Stimulated activated naive CD8-positive, alpha-beta T cell treated with anti-CD3 and anti-CD28 coated beads, Interleukin-15, amount 100 ng/mL, for 72 hours (primary cell): ENCODE measurements at regions not wholly inside any gene's neighbourhood (a gene's known extent, or its start where the extent isn't known, plus 50 kb on each side); places are given as distances from the start of the nearest gene placed in this dataset.

Experiments
- ATAC-seq: fragments of 150-1000 bp; cut with Tn5 transposase; 2 replicates; pipeline ENCODE4 v1.10.0; 2021; ENCODE audit warnings: mild to moderate bottlenecking, moderate library complexity
- DNase-seq, 2 donors: peaks; one replicate each; pipeline ENCODE4 v3.0.0; 2021 to 2022
- H3K27ac Mint-ChIP-seq, 2 donors: one replicate each; pipeline ENCODE4 v1.8.0; 2022; ENCODE audit warnings: mild to moderate bottlenecking in 2 of 2, mixed read lengths in 2 of 2, moderate library complexity in 2 of 2
- H3K27me3 Mint-ChIP-seq: one replicate; pipeline ENCODE4 v1.8.0; 2022; ENCODE audit warnings: mixed read lengths
- H3K4me1 Mint-ChIP-seq: one replicate; pipeline ENCODE4 v1.8.0; 2022; ENCODE audit warnings: mild to moderate bottlenecking, mixed read lengths
- H3K4me3 Mint-ChIP-seq, 2 donors: one replicate each; pipeline ENCODE4 v1.8.0; 2022; ENCODE audit warnings: mild to moderate bottlenecking in 2 of 2, mixed read lengths in 2 of 2, moderate library complexity in 1 of 2
- H3K9me3 Mint-ChIP-seq, 2 donors: one replicate each; pipeline ENCODE4 v1.8.0; 2022; ENCODE audit warnings: mixed read lengths in 2 of 2

GRCh38 chr9:16258708-16259107, 611.8 kb downstream of the BNC2 start:
- Mint-ChIP-seq H3K4me3 (peak overlapping the region in 1 of 2 donors; percentile 1), H3K4me1 (peaks cover 20% of the 10 kb centered on the region), H3K9me3 (no peaks in the 10 kb centered on the region), H3K27ac (peak overlapping the region in 1 of 2 donors; percentile 59), H3K27me3 (peaks cover 1% of the 10 kb centered on the region)
- DNase-seq, result no peak
- ATAC-seq, result peak; percentile 86

GRCh38 chr9:16262477-16263261, 607.8 kb downstream of the BNC2 start:
- Mint-ChIP-seq H3K4me3 (no peak overlapping the region), H3K27me3 (peaks cover 23% of the 10 kb centered on the region), H3K27ac (no peak overlapping the region), H3K4me1 (peaks cover 33% of the 10 kb centered on the region), H3K9me3 (no peaks in the 10 kb centered on the region)
- no peak for DNase-seq
- no peak for ATAC-seq

GRCh38 chr9:16265688-16266087, 604.8 kb downstream of the BNC2 start:
- peaks cover 23% of the 10 kb centered on the region for H3K27me3 Mint-ChIP-seq
- no peak overlapping the region for H3K4me3 Mint-ChIP-seq
- ATAC-seq (no peak), DNase-seq (no peak)
- H3K9me3 Mint-ChIP-seq, result no peaks in the 10 kb centered on the region
- peaks cover 25% of the 10 kb centered on the region for H3K4me1 Mint-ChIP-seq
- peak overlapping the region in 1 of 2 donors; percentile 74 for H3K27ac Mint-ChIP-seq

- H3K27me3 Mint-ChIP-seq, result peaks cover 23% of the 10 kb centered on the region
- no peaks in the 10 kb centered on the region for H3K9me3 Mint-ChIP-seq
- H3K4me1 Mint-ChIP-seq, result peaks cover 25% of the 10 kb centered on the region
- ATAC-seq (no peak), DNase-seq (peak; percentile 12 to 26)
- H3K4me3 Mint-ChIP-seq, result peak overlapping the region in 1 of 2 donors; percentile 45
- H3K27ac Mint-ChIP-seq, result no peak overlapping the region
These were observed 603.7 kb downstream of the BNC2 start for GRCh38 chr9:16266648-16267276.

- ATAC-seq (peak; percentile 89), DNase-seq (peak; percentile 4 to 33)
- H3K9me3 Mint-ChIP-seq, result no peaks in the 10 kb centered on the region
- peaks cover 22% of the 10 kb centered on the region for H3K4me1 Mint-ChIP-seq
- H3K4me3 Mint-ChIP-seq, result peak overlapping the region; percentile 8 to 45
- H3K27ac Mint-ChIP-seq, result peak overlapping the region in 1 of 2 donors; percentile 16
- H3K27me3 Mint-ChIP-seq, result peaks cover 23% of the 10 kb centered on the region
These were observed 603.0 kb downstream of the BNC2 start for GRCh38 chr9:16267281-16268066.

- Mint-ChIP-seq H3K4me1 (peaks cover 15% of the 10 kb centered on the region), H3K9me3 (no peaks in the 10 kb centered on the region), H3K4me3 (no peak overlapping the region), H3K27ac (no peak overlapping the region), H3K27me3 (peaks cover 23% of the 10 kb centered on the region)
- no peak for DNase-seq
- ATAC-seq, result no peak
These were observed 602.2 kb downstream of the BNC2 start for GRCh38 chr9:16268067-16268881.

- no peak overlapping the region for H3K27ac Mint-ChIP-seq
- ATAC-seq (no peak), DNase-seq (no peak)
- no peak overlapping the region for H3K4me3 Mint-ChIP-seq
- no peaks in the 10 kb centered on the region for H3K27me3 Mint-ChIP-seq
- no peaks in the 10 kb centered on the region for H3K9me3 Mint-ChIP-seq
- H3K4me1 Mint-ChIP-seq, result peaks cover 10% of the 10 kb centered on the region
These were observed 598.5 kb downstream of the BNC2 start for GRCh38 chr9:16271967-16272366.

- ATAC-seq (no peak), DNase-seq (no peak)
- Mint-ChIP-seq H3K4me3 (no peak overlapping the region), H3K27me3 (no peaks in the 10 kb centered on the region), H3K27ac (no peak overlapping the region), H3K9me3 (no peaks in the 10 kb centered on the region), H3K4me1 (peaks cover 2% of the 10 kb centered on the region)
These were observed 597.7 kb downstream of the BNC2 start for GRCh38 chr9:16272776-16273175.

- DNase-seq, result no peak
- H3K27ac Mint-ChIP-seq, result peak overlapping the region in 1 of 2 donors; percentile 4
- no peaks in the 10 kb centered on the region for H3K9me3 Mint-ChIP-seq
- H3K27me3 Mint-ChIP-seq, result no peaks in the 10 kb centered on the region
- H3K4me1 Mint-ChIP-seq, result no peaks in the 10 kb centered on the region
- H3K4me3 Mint-ChIP-seq, result no peak overlapping the region
- ATAC-seq, result no peak
These were observed 594.5 kb downstream of the BNC2 start for GRCh38 chr9:16275795-16276624.

GRCh38 chr9:16276866-16277265, 593.6 kb downstream of the BNC2 start:
- no peaks in the 10 kb centered on the region for H3K4me1 Mint-ChIP-seq
- no peak overlapping the region for H3K27ac Mint-ChIP-seq
- ATAC-seq (no peak), DNase-seq (no peak)
- no peak overlapping the region for H3K4me3 Mint-ChIP-seq
- H3K9me3 Mint-ChIP-seq, result no peaks in the 10 kb centered on the region
- H3K27me3 Mint-ChIP-seq, result no peaks in the 10 kb centered on the region

- H3K9me3 Mint-ChIP-seq, result no peaks in the 10 kb centered on the region
- no peak overlapping the region for H3K4me3 Mint-ChIP-seq
- DNase-seq (no peak), ATAC-seq (no peak)
- no peaks in the 10 kb centered on the region for H3K4me1 Mint-ChIP-seq
- no peak overlapping the region for H3K27ac Mint-ChIP-seq
- no peaks in the 10 kb centered on the region for H3K27me3 Mint-ChIP-seq
These were observed 593.0 kb downstream of the BNC2 start for GRCh38 chr9:16277471-16277960.

- Mint-ChIP-seq H3K4me1 (no peaks in the 10 kb centered on the region), H3K9me3 (no peaks in the 10 kb centered on the region), H3K4me3 (no peak overlapping the region), H3K27me3 (no peaks in the 10 kb centered on the region), H3K27ac (no peak overlapping the region)
- ATAC-seq (no peak), DNase-seq (no peak)
These were observed 592.0 kb downstream of the BNC2 start for GRCh38 chr9:16278326-16278999.

- Mint-ChIP-seq H3K27ac (no peak overlapping the region), H3K4me3 (no peak overlapping the region), H3K4me1 (no peaks in the 10 kb centered on the region), H3K27me3 (no peaks in the 10 kb centered on the region), H3K9me3 (peaks cover 4 to 7% of the 10 kb centered on the region in 2 donors)
- ATAC-seq, result no peak
- no peak for DNase-seq
These were observed 588.8 kb downstream of the BNC2 start for GRCh38 chr9:16281707-16282106.

- DNase-seq, result no peak
- H3K27me3 Mint-ChIP-seq, result no peaks in the 10 kb centered on the region
- no peak for ATAC-seq
- H3K4me1 Mint-ChIP-seq, result no peaks in the 10 kb centered on the region
- no peak overlapping the region for H3K4me3 Mint-ChIP-seq
- no peak overlapping the region for H3K27ac Mint-ChIP-seq
- peaks cover 4 to 7% of the 10 kb centered on the region in 2 donors for H3K9me3 Mint-ChIP-seq
These were observed 588.3 kb downstream of the BNC2 start for GRCh38 chr9:16282216-16282615.
